Fibroblast of lung (primary cell): ENCODE measurements at regions not wholly inside any gene's neighbourhood (a gene's known extent, or its start where the extent isn't known, plus 50 kb on each side); places are given as distances from the start of the nearest gene placed in this dataset.
"Not testable (repeated sequence)": the region's sequence is repeated elsewhere in the genome, so short reads cannot be mapped to it uniquely, and the experiment has no call there.

ENCODE experiments used
- DNase-seq, 2 donors: peaks; one replicate each; pipeline versions ENCODE4 v3.0.0 to v3.0.0-alpha.2; 2010; ENCODE audit warnings: low read depth in 2 of 2
- H2AFZ ChIP-seq: 2 replicates; pipeline ENCODE4 v1.5.1; 2012; ENCODE audit warnings: low read length, control low read depth, inconsistent platforms
- H3K27ac ChIP-seq: 2 replicates; pipeline ENCODE4 v1.5.1; 2011; ENCODE audit warnings: low read length, control low read depth; ENCODE audit not compliant: insufficient read depth
- H3K27me3 ChIP-seq: 2 replicates; pipeline ENCODE4 v1.5.1; 2011; ENCODE audit warnings: mild to moderate bottlenecking, low read length; ENCODE audit not compliant: control insufficient read depth, insufficient read depth
- H3K36me3 ChIP-seq: 2 replicates; pipeline ENCODE4 v1.5.1; 2011; ENCODE audit warnings: low read length; ENCODE audit not compliant: control insufficient read depth, insufficient read depth
- H3K4me1 ChIP-seq: 2 replicates; pipeline ENCODE4 v1.5.1; 2011; ENCODE audit warnings: low read length; ENCODE audit not compliant: control insufficient read depth, insufficient read depth; ENCODE audit errors: extremely low read depth
- H3K4me2 ChIP-seq: 2 replicates; pipeline ENCODE4 v1.5.1; 2011; ENCODE audit warnings: low read length, control low read depth; ENCODE audit not compliant: insufficient read depth; ENCODE audit errors: extremely low read depth
- H3K4me3 ChIP-seq, 4 experiments: fragments of 200-600 bp in 1 of 4; sonication (generic) in 1 of 4; replicated peaks in 1 of 4; 2 replicates each; pipeline ENCODE4 v1.5.1; 2011 to 2016; ENCODE audit warnings: low read length in 4 of 4, low read depth in 3 of 4, mild to moderate bottlenecking in 3 of 4, control low read depth in 2 of 4, inconsistent platforms in 1 of 4, mixed read lengths in 1 of 4; ENCODE audit not compliant: insufficient read depth in 1 of 4; ENCODE audit errors: control extremely low read depth in 1 of 4
- H3K79me2 ChIP-seq: 2 replicates; pipeline ENCODE4 v1.5.1; 2012; ENCODE audit warnings: mild to moderate bottlenecking, low read length, inconsistent platforms; ENCODE audit not compliant: control insufficient read depth, insufficient read depth
- H3K9ac ChIP-seq: 2 replicates; pipeline ENCODE4 v1.5.1; 2011; ENCODE audit warnings: mild to moderate bottlenecking, low read length, control low read depth; ENCODE audit not compliant: insufficient read depth
- H3K9me3 ChIP-seq: 2 replicates; pipeline ENCODE4 v1.5.1; 2012; ENCODE audit warnings: low read depth, low read length; ENCODE audit not compliant: control insufficient read depth, insufficient read depth
- H4K20me1 ChIP-seq: 2 replicates; pipeline ENCODE4 v1.5.1; 2011; ENCODE audit warnings: low read length; ENCODE audit not compliant: control insufficient read depth, insufficient read depth; ENCODE audit errors: extremely low read depth
- EZH2 ChIP-seq: IDR thresholded peaks from 2 replicates; pipeline ENCODE4 v1.5.1; 2012; ENCODE audit warnings: low read length, control low read depth, mild to moderate bottlenecking; ENCODE audit errors: missing control alignments
- TF ChIP-seq, protein P1 (sequence below), 2 donors: IDR thresholded peaks in 1 of 2; conservative IDR thresholded peaks in 1 of 2; 1 replicate in 1 of 2; 2 replicates in 1 of 2; pipeline ENCODE4 v1.5.1; 2011 to 2012; ENCODE audit warnings: low read length in 2 of 2, control low read depth in 1 of 2, inconsistent platforms in 1 of 2, low read depth in 1 of 2, mild to moderate bottlenecking in 1 of 2

DNA sequence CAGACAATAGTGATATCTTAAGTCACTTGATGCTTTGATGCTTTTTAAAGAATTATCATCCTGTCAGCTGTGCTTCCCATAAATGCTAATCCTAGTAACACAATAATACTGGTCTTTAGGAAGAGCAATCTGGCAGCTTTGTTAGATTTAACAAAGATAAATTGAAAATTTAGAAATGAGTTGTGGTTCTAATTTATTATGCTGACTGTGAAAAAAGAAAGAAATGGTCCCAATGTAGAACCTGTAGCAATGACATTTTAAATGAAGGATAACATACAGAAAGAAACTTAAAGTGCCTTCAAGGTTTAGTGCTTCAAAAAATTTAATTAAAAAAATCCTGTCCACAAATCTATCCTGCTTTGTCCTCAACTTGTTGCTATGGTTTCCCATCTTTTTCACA lies 81.6 kb upstream of the HGF start:
- no peak for DNase-seq
- no peaks in the 10 kb centered on the region for H4K20me1 ChIP-seq
- no peak overlapping the region for H2AFZ ChIP-seq
- no peaks in the 10 kb centered on the region for H3K79me2 ChIP-seq
- no peaks in the 10 kb centered on the region for H3K27me3 ChIP-seq
- no peaks in the 10 kb centered on the region for H3K36me3 ChIP-seq
- H3K4me2 ChIP-seq = no peak overlapping the region
- no peak overlapping the region for H3K27ac ChIP-seq
- no peak overlapping the region for H3K9ac ChIP-seq
- no peak overlapping the region for H3K4me3 ChIP-seq
- H3K4me1 ChIP-seq = peaks cover 2% of the 10 kb centered on the region
- no peaks in the 10 kb centered on the region for H3K9me3 ChIP-seq
- no peak for TF ChIP-seq EZH2
- TF ChIP-seq, protein P1, sequence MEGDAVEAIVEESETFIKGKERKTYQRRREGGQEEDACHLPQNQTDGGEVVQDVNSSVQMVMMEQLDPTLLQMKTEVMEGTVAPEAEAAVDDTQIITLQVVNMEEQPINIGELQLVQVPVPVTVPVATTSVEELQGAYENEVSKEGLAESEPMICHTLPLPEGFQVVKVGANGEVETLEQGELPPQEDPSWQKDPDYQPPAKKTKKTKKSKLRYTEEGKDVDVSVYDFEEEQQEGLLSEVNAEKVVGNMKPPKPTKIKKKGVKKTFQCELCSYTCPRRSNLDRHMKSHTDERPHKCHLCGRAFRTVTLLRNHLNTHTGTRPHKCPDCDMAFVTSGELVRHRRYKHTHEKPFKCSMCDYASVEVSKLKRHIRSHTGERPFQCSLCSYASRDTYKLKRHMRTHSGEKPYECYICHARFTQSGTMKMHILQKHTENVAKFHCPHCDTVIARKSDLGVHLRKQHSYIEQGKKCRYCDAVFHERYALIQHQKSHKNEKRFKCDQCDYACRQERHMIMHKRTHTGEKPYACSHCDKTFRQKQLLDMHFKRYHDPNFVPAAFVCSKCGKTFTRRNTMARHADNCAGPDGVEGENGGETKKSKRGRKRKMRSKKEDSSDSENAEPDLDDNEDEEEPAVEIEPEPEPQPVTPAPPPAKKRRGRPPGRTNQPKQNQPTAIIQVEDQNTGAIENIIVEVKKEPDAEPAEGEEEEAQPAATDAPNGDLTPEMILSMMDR (conservative IDR thresholded peaks at IDR 0.05 in 1 of 2, IDR thresholded peaks at IDR 0.05 in 1 of 2; ENCODE audit: low read depth in 1 of 2, low read length in 2 of 2) = no peak

DNA sequence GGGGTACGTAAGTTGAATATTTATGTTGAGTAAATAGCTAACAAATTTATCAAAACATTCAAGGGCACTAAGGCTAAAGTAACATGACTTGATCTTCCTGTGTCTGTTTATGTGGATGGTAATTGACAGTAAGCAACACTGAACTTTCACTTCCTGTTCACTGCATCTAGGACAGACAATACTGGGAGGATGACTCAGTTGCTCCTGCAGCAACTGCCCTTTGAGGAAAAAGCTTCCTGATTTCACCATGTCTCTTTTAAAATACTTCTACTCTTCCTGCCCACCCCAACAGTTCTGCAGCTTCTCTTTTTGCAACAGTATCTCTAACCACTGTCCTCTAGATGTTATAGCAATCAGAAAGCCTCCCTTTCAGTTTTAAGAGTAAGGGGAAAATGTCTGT lies 76.6 kb upstream of the HGF start:
- DNase-seq = peak; percentile 40 to 45
- Histone ChIP-seq H3K36me3 (no peaks in the 10 kb centered on the region), H3K4me1 (peaks cover 4% of the 10 kb centered on the region), H3K9ac (no peak overlapping the region), H3K4me3 (no peak overlapping the region), H4K20me1 (no peaks in the 10 kb centered on the region), H3K27me3 (no peaks in the 10 kb centered on the region), H3K79me2 (no peaks in the 10 kb centered on the region), H3K9me3 (no peaks in the 10 kb centered on the region), H2AFZ (peak overlapping the region; percentile 63), H3K4me2 (peak overlapping the region; percentile 67), H3K27ac (no peak overlapping the region)
- TF ChIP-seq EZH2 = no peak
- TF ChIP-seq, protein P1 (conservative IDR thresholded peaks at IDR 0.05 in 1 of 2, IDR thresholded peaks at IDR 0.05 in 1 of 2; ENCODE audit: low read depth in 1 of 2, low read length in 2 of 2) = no peak

DNA sequence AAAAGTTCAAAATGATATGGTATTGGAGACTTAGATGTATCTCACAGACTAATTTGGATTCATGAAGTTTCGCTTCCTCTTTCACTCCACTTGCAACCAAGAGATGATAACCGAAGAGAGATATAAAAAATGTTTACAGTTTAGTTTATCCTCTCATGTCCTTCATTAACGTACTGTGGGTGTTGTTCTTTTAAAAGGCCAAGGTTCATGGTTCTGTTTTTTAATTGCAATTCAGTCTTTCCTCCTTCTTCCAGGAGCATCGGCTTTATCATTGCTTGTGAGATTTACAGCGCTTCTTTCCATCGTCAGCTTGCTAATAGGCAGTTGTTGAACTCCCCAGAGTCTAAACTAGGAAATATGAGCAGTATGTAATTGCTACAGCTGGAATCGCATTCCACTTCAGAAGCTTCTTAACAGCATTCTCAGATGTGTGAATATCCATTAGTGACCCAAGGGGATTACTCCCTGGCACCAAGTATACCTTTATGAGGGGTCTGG lies 75.9 kb upstream of the HGF start:
- Histone ChIP-seq H4K20me1 (no peaks in the 10 kb centered on the region), H3K4me3 (peak overlapping the region; percentile 5 to 11 (median 8)), H3K27ac (no peak overlapping the region), H3K9me3 (no peaks in the 10 kb centered on the region), H3K9ac (no peak overlapping the region), H3K36me3 (no peaks in the 10 kb centered on the region), H3K27me3 (no peaks in the 10 kb centered on the region), H2AFZ (peak overlapping the region; percentile 77), H3K4me1 (peaks cover 4% of the 10 kb centered on the region), H3K79me2 (no peaks in the 10 kb centered on the region), H3K4me2 (peak overlapping the region; percentile 74)
- no peak for TF ChIP-seq EZH2
- TF ChIP-seq, protein P1 (conservative IDR thresholded peaks at IDR 0.05 in 1 of 2, IDR thresholded peaks at IDR 0.05 in 1 of 2; ENCODE audit: low read depth in 1 of 2, low read length in 2 of 2) = no peak
- DNase-seq = peak in 1 of 2 donors; percentile 24

DNA sequence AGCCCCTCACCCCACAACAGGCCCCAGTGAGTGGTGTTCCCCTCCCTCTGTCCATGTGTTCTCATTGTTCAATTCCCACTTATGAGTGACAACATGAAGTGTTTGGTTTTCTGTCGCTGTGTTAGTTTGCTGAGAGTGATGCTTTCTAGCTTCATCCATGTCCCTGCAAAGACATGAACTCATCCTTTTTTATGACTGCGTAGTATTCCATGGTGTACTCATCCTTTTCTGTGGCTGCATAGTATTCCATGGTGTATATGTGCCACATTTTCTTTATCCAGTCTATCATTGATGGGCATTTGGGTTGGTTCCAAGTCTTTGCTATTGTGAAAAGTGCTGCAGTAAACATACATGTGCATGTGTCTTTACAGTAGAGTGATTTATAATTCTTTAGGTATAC lies 73.8 kb upstream of the HGF start:
- H3K27me3 ChIP-seq, H3K9me3 ChIP-seq, H3K4me3 ChIP-seq, H2AFZ ChIP-seq, H3K4me2 ChIP-seq, H4K20me1 ChIP-seq, H3K27ac ChIP-seq, H3K36me3 ChIP-seq, H3K9ac ChIP-seq, DNase-seq, H3K4me1 ChIP-seq, H3K79me2 ChIP-seq: not testable (repeated sequence)
